ENCODE measurements at regions not wholly inside any gene's neighbourhood (a gene's known extent, or its start where the extent isn't known, plus 50 kb on each side); places are given as distances from the start of the nearest gene placed in this dataset.
"Not testable (repeated sequence)": the region's sequence is repeated elsewhere in the genome, so short reads cannot be mapped to it uniquely, and the experiment has no call there.

DNA sequence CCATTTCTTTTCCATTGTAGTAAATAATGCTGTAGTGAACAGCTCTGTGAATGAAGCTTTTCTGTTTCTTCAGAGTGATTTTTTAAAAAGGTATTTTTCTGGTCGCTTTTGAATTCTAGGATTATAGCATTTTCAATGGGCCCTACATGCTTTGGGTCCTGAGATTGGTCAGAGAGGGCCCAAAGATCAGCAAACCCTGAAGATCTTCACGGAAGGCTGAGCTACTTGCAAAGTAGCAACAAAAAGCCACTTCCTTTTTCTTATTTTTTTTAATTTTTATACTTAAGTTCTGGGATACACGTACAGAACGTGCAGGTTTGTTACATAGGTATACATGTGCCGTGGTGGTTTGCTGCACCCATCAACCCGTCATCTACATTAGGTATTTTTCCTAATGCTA lies 200.5 kb downstream of the FAT3 start:
- no peak for DNase-seq (ENCODE audit: low spot score)

DNA sequence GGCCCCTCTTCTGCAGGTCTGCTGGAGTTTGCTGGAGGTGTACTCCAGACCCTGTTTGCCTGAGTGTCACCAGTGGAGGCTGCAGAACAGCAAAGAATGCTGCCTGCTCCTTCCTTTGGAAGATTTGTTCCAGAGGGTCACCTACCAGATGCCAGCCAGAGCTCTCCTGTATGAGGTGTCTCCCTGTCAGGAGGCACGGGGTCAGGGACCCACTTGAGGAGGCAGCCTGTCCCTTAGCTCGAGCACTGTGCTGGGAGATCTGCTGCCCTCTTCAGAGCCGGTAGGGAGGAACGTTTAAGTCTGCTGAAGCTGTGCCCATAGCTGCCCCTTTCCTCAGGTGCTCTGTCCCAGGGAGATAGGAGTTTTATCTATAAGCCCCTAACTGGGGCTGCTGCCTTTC lies 207.9 kb downstream of the FAT3 start:
- no peak for DNase-seq (ENCODE audit: low spot score)

GRCh38 chr11:92436034-92436920 lies 211.7 kb downstream of the FAT3 start:
- no peak for DNase-seq (ENCODE audit: low spot score)

- DNase-seq (ENCODE audit: low spot score), result no peak
Measured at GRCh38 chr11:92439133-92439532, 214.5 kb downstream of the FAT3 start.

GRCh38 chr11:92440701-92441442 lies 216.3 kb downstream of the FAT3 start:
- peak; percentile 26 for DNase-seq (ENCODE audit: low spot score)

- no peak for DNase-seq (ENCODE audit: low spot score)
Measured at GRCh38 chr11:92441443-92441726, 216.8 kb downstream of the FAT3 start.

GRCh38 chr11:92443199-92443598 lies 218.6 kb downstream of the FAT3 start:
- no peak for DNase-seq (ENCODE audit: low spot score)

DNA sequence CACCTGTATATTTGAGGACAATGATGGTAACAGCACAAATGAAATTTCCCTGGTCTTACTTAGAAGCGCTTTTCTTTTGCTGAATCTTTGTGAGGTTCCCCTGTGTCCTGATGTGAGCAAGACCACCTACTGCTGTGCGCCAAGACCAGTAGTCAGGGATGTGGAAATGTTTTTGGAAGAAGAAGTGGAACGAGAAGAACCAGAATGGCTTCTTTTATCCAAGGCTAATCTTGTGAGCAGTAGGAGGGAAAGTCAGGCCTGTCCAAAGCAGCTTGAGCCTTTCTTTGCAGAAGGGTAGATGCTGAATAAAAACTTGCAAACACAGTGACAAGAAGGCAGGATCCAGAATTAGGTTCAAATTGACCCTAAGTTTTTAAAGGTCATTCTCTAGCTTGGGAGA lies 223.0 kb downstream of the FAT3 start:
- no peak for DNase-seq (ENCODE audit: low spot score)

DNA sequence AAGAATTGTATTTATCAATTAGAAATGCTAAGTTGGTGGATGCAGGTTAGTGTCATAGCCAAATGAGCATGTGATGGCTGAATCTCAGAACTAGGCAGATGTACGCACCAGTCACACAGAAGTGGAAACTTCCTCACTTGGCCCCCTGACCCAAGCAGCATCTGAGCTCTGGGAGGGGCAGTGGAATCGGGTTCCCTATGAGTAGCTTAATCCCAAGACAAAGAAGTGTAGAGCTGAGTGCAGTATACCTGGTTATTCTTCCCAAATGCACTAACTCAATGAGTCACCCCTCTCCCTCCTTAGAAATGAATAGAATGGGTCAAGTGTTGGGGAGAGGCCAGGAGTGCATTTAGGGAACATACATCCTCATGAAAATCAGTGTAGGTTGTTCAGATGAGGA lies 224.6 kb downstream of the FAT3 start:
- DNase-seq (ENCODE audit: low spot score), result no peak

DNA sequence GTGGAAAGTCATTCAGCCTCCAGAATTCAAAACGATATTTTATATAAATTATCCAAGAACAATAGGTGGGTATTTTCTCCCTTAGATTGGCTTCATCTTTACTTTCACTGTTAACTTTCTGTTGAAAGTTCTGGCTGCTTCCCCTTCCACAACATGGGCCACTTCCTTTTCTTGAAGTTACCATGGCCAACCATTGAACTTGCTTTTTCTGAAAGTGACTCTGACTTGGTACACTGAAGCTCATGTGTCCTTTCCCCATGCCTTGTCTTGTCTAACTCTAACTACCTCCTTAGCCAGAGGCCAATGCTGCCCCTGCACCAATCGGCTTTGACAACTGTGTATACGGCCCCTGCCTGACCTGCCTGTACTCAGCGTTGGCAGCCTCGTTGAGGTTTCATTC lies 225.2 kb downstream of the FAT3 start:
- DNase-seq (ENCODE audit: low spot score), result no peak

- DNase-seq (ENCODE audit: low spot score), result no peak
Measured at GRCh38 chr11:92451063-92451462, 226.4 kb downstream of the FAT3 start.

- no peak for DNase-seq (ENCODE audit: low spot score)
Measured at GRCh38 chr11:92453055-92453454, 228.4 kb downstream of the FAT3 start.

DNA sequence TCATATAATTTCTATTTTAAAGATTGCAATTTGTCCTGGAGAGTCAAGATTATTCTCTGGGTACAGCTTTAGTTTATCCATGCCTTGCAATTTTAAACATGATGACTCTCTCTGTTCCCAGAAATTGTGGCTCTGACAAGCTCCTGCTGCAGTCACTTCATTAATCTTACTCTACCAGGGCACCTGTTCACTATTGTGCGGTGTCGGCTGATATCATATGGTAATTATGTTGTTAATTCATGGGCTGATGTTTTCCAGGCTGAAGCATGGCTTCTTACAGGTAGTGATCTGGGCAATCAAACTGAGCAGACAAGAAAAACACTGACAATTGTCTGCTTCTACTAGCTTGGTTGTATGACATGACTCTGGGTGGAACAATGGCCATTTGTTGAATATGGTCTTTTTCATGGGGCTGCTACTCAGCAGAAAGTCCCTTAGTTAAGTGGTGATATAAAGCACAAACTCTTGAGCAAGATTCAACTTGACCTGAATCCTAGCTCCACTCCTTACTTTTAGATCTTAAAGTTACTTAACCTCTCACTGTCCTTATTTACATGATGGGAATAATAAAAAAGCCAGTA lies 230.7 kb downstream of the FAT3 start:
- DNase-seq (ENCODE audit: low spot score), result no peak

GRCh38 chr11:92457250-92457649 lies 232.6 kb downstream of the FAT3 start:
- DNase-seq (ENCODE audit: low spot score), result no peak

GRCh38 chr11:92458486-92458885 lies 233.9 kb downstream of the FAT3 start:
- no peak for DNase-seq (ENCODE audit: low spot score)

- DNase-seq (ENCODE audit: low spot score), result no peak
Measured at GRCh38 chr11:92460213-92460612, 235.6 kb downstream of the FAT3 start.

DNA sequence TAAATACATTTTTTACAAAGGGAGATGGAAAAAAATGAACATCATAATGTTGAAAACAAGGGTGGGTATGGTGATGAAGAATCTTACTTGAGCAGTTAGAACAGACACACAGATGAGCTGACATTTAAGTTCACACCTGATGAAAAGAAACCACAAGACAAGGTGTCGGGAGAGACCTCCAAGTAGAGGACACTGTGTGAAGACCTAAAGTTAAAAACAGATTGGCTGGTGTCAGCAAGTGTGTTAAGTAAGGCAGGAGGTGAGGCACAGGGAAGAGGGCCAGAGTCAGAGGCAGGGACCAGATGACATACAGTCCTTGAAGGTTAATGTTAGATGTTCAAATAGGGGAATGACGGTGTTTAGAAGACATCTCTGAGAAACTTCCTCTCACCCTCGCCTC lies 236.8 kb downstream of the FAT3 start:
- DNase-seq (ENCODE audit: low spot score), result no peak

- DNase-seq (ENCODE audit: low spot score), result no peak
Measured at GRCh38 chr11:92462821-92463220, 238.2 kb downstream of the FAT3 start.

DNA sequence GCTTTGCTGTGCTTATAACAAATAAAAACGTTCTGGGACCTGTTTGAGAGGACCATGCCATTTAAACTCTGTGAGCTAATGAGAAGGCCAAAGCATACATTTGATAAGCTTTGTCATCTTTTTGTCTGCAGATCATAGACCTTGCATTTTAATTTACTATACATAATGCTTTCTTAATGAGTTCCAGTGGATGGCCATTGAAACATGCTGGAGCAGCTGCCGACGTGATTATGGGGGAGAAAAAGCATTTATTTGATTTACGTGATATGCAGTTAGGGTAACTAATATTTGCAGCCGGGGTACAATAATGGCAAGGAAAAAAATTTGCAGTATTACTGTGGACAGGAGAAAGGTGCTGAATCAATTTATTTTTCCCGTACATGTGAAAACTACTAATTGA lies 240.2 kb downstream of the FAT3 start:
- no peak for DNase-seq (ENCODE audit: low spot score)

DNA sequence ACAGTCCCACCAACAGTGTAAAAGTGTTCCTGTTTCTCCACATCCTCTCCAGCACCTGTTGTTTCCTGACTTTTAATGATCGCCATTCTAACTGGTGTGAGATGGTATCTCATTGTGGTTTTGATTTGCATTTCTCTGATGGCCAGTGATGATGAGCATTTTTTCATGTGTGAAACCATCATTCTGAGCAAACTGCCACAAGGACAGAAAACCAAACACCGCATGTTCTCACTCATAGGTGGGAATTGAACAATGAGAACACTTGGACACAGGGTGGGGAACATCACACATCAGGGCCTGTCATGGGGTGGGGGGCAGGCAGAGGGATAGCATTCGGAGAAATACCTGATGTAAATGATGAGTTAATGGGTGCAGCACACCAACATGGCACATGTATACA lies 240.8 kb downstream of the FAT3 start:
- DNase-seq (ENCODE audit: low spot score), result not testable (repeated sequence)

DNA sequence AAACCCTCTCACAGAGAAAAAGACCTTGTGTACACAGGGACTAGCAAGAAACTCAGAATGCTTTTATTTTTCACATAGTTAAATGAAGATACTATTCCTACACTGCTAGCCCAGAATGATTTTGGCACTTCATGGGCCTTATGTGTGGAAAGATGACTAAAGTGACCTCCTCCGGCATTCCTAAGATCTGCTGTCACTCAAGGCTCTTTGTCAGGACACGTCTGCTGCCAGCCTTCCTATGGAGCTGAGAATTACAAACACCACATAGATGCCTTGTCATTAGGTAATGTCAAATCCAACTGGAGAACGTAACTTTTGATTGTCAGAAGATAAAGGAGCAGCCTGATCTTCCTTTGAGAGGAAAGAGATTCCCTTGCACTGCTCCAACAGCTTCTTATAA lies 249.1 kb downstream of the FAT3 start:
- no peak for DNase-seq (ENCODE audit: low spot score)

- DNase-seq (ENCODE audit: low spot score), result no peak
Measured at GRCh38 chr11:92475316-92475715, 250.7 kb downstream of the FAT3 start.

GRCh38 chr11:92475819-92476218 lies 251.2 kb downstream of the FAT3 start:
- DNase-seq (ENCODE audit: low spot score), result no peak
